HG02885 (cell line): ENCODE measurements at regions not wholly inside any gene's neighbourhood (a gene's known extent, or its start where the extent isn't known, plus 50 kb on each side); places are given as distances from the start of the nearest gene placed in this dataset.

Experiments used
- ATAC-seq: cut with Tn5 transposase; IDR thresholded peaks from one replicate; pipeline ENCODE4 v1.9.1; 2021; ENCODE audit warnings: mild to moderate bottlenecking; ENCODE audit not compliant: unreplicated experiment, poor library complexity

GRCh38 chr15:98438907-98439306, 209.4 kb upstream of the IGF1R start:
- no peak for ATAC-seq

- ATAC-seq = no peak
Observed at GRCh38 chr15:98439523-98439942, 208.8 kb upstream of the IGF1R start.

- ATAC-seq = peak; percentile 60
Observed at GRCh38 chr15:98440917-98441316, 207.4 kb upstream of the IGF1R start.

- ATAC-seq = no peak
Observed at GRCh38 chr15:98441599-98441998, 206.7 kb upstream of the IGF1R start.

- peak; percentile 77 for ATAC-seq
Observed at GRCh38 chr15:98442379-98442833, 205.9 kb upstream of the IGF1R start.

- no peak for ATAC-seq
Observed at GRCh38 chr15:98442901-98443300, 205.4 kb upstream of the IGF1R start.

GRCh38 chr15:98443526-98443925, 204.8 kb upstream of the IGF1R start:
- ATAC-seq = no peak

- no peak for ATAC-seq
Observed at GRCh38 chr15:98444138-98444537, 204.2 kb upstream of the IGF1R start.

GRCh38 chr15:98445315-98445714, 203.0 kb upstream of the IGF1R start:
- ATAC-seq = no peak

- ATAC-seq = no peak
Observed at GRCh38 chr15:98446083-98446482, 202.3 kb upstream of the IGF1R start.

GRCh38 chr15:98447069-98447468, 201.3 kb upstream of the IGF1R start:
- ATAC-seq = no peak

- ATAC-seq = no peak
Observed at GRCh38 chr15:98451236-98451635, 197.1 kb upstream of the IGF1R start.

- ATAC-seq = no peak
Observed at GRCh38 chr15:98452238-98452637, 196.1 kb upstream of the IGF1R start.

GRCh38 chr15:98455904-98456303, 192.4 kb upstream of the IGF1R start:
- no peak for ATAC-seq

GRCh38 chr15:98476559-98476958, 171.8 kb upstream of the IGF1R start:
- ATAC-seq = no peak

- no peak for ATAC-seq
Observed at GRCh38 chr15:98480844-98481243, 167.5 kb upstream of the IGF1R start.

- ATAC-seq = no peak
Observed at GRCh38 chr15:98483575-98484130, 164.7 kb upstream of the IGF1R start.

GRCh38 chr15:98484914-98485313, 163.4 kb upstream of the IGF1R start:
- ATAC-seq = no peak

- no peak for ATAC-seq
Observed at GRCh38 chr15:98485451-98485850, 162.9 kb upstream of the IGF1R start.

GRCh38 chr15:98493966-98494511, 154.3 kb upstream of the IGF1R start:
- no peak for ATAC-seq

GRCh38 chr15:98501192-98501591, 147.1 kb upstream of the IGF1R start:
- ATAC-seq = no peak

- ATAC-seq = no peak
Observed at GRCh38 chr15:98501632-98502031, 146.7 kb upstream of the IGF1R start.
